Progenitor cell of endocrine pancreas (in vitro differentiated cells): ENCODE measurements at regions not wholly inside any gene's neighbourhood (a gene's known extent, or its start where the extent isn't known, plus 50 kb on each side); places are given as distances from the start of the nearest gene placed in this dataset.

Experiments
- DNase-seq: peaks from one replicate; pipeline ENCODE4 v3.0.0; 2021; ENCODE audit warnings: low spot score; ENCODE audit not compliant: unreplicated experiment
- H3K27ac Mint-ChIP-seq: 2 replicates; pipeline ENCODE4 v1.8.0; 2021; ENCODE audit warnings: mild to moderate bottlenecking, moderate library complexity, mixed read lengths
- H3K27me3 Mint-ChIP-seq: 2 replicates; pipeline ENCODE4 v1.8.0; 2021; ENCODE audit warnings: mixed read lengths
- H3K36me3 Mint-ChIP-seq: 2 replicates; pipeline ENCODE4 v1.8.0; 2022; ENCODE audit warnings: mixed read lengths; ENCODE audit not compliant: insufficient read depth
- H3K4me1 Mint-ChIP-seq: 2 replicates; pipeline ENCODE4 v1.8.0; 2021; ENCODE audit warnings: low read depth, mixed read lengths
- H3K4me3 Mint-ChIP-seq: 2 replicates; pipeline ENCODE4 v1.8.0; 2021; ENCODE audit warnings: low read depth, mild to moderate bottlenecking, moderate library complexity, mixed read lengths
- H3K9me3 Mint-ChIP-seq: 2 replicates; pipeline ENCODE4 v1.8.0; 2021; ENCODE audit warnings: low read depth, mixed read lengths
- CTCF ChIP-seq: fragments of 200-600 bp; sonication (generic); IDR thresholded peaks from one replicate; pipeline ENCODE4 v1.5.0; 2021; ENCODE audit warnings: antibody characterized with exemption, mild to moderate bottlenecking; ENCODE audit not compliant: unreplicated experiment

GRCh38 chr15:68487087-68487843, 55.3 kb upstream of the ITGA11 start:
- TF ChIP-seq CTCF = no peak
- Mint-ChIP-seq H3K4me1 (peaks cover 16% of the 10 kb centered on the region), H3K27me3 (peaks cover 42% of the 10 kb centered on the region), H3K27ac (no peak overlapping the region), H3K9me3 (no peaks in the 10 kb centered on the region), H3K36me3 (no peaks in the 10 kb centered on the region), H3K4me3 (no peak overlapping the region)
- DNase-seq = no peak

DNA sequence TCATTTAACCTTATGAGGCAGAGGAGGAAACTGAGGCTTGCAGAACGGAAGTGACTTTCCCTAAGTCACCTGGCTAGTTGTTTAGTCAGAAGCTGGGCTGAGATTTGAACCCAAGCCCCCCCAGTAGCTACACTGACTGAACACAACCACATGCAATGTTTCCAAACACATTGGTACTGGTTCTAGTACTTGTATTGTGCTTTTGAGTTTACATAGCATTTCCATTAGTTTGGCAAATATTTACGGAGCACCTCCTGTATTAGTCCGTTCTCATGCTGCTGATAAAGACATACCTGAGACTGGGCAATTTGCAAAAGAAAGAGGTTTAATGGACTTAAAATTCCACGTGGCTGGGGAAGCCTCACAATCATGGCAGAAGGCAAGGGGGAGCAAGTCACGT, 56.3 kb upstream of the ITGA11 start:
- no peak for TF ChIP-seq CTCF
- no peak overlapping the region for H3K4me3 Mint-ChIP-seq
- no peaks in the 10 kb centered on the region for H3K36me3 Mint-ChIP-seq
- H3K9me3 Mint-ChIP-seq = no peaks in the 10 kb centered on the region
- no peak for DNase-seq
- peaks cover 45% of the 10 kb centered on the region for H3K27me3 Mint-ChIP-seq
- H3K4me1 Mint-ChIP-seq = peaks cover 16% of the 10 kb centered on the region
- no peak overlapping the region for H3K27ac Mint-ChIP-seq

DNA sequence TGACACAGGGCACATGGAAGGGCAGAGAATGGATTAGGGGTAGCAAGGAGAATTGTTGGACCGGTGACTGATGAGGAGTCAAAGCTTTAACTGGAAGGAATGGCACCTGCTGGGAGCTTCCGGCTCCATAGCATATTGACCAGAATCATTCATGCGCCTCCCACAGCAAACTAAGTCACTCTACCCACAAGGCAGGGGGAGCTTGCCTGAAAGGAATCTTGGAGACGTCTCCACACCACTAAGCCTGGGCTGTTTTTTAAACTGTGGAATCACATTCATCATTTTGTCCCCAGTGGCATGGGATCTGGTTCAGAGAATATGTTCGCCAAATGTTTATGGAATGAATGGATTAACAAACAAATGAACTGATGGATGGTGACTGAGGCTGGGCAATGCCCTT, 57.0 kb upstream of the ITGA11 start:
- Mint-ChIP-seq H3K9me3 (no peaks in the 10 kb centered on the region), H3K4me3 (no peak overlapping the region), H3K36me3 (no peaks in the 10 kb centered on the region), H3K4me1 (peaks cover 16% of the 10 kb centered on the region), H3K27ac (no peak overlapping the region), H3K27me3 (peaks cover 52% of the 10 kb centered on the region)
- TF ChIP-seq CTCF = no peak
- no peak for DNase-seq

- no peak for TF ChIP-seq CTCF
- Mint-ChIP-seq H3K4me3 (no peak overlapping the region), H3K4me1 (peaks cover 16% of the 10 kb centered on the region), H3K27me3 (peaks cover 53% of the 10 kb centered on the region), H3K27ac (no peak overlapping the region), H3K9me3 (no peaks in the 10 kb centered on the region), H3K36me3 (no peaks in the 10 kb centered on the region)
- no peak for DNase-seq
These were observed 57.5 kb upstream of the ITGA11 start for GRCh38 chr15:68489421-68489820.

DNA sequence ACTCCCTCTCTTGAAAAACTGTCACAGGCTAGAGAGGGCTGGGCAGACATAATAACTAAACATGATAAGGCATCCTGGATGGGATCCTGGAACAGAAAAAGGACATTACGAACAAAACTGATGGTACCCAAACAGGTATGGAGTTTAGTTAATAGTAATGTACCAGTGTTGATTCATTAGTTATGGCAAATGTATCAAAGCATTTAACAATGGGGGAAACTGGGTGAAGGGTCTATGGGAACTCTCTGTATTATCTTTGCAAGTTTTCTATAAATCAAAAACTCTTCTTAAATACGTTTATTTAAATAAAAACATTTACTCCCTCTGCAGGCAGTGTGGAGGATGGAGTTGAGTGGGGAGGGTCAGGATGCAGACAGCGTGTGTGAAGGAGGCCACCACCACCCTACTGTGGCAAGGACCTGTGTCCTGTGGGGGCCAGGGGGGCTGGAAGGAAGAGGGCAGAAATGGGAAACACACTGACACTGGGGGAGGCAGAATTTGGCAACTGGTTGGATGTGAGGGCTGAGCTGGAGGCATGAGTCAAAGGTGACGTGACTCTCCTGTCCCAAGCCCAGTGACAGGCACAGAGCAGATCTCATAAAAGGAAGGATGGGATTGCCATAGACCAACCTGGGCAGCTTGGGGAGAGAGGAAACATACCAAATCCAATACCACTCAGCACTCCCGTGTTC, 59.6 kb upstream of the ITGA11 start:
- no peak for DNase-seq
- Mint-ChIP-seq H3K4me1 (peaks cover 6% of the 10 kb centered on the region), H3K4me3 (no peak overlapping the region), H3K9me3 (no peaks in the 10 kb centered on the region), H3K27ac (no peak overlapping the region), H3K36me3 (no peaks in the 10 kb centered on the region), H3K27me3 (peaks cover 41% of the 10 kb centered on the region)
- no peak for TF ChIP-seq CTCF
